K562 (cell line): ENCODE measurements at regions not wholly inside any gene's neighbourhood (a gene's known extent, or its start where the extent isn't known, plus 50 kb on each side); places are given as distances from the start of the nearest gene placed in this dataset.

Experiments
- ATAC-seq: fragments of 200-7000 bp; cut with Tn5 transposase; 3 replicates; pipeline ENCODE4 v1.9.1; 2020; ENCODE audit warnings: moderate library complexity
- BruUV-seq: library from RNA; stranded (reverse); fragments of 400-500 nt; replicated peaks from 2 replicates; lab custom pipeline; 2021; lab: Mats Ljungman, UMichigan
- CTCF ChIA-PET: fragments of 300-600 bp; formaldehyde crosslinking; extraction: SDS; loops from one replicate; lab custom pipeline; 2021; ENCODE audit warnings: low intra/inter-chr PET ratio; lab: Yijun Ruan, JAX
- POLR2A ChIA-PET: fragments of 300-600, 350-650 bp; sonication (Branson Sonifier 250); formaldehyde crosslinking; extraction: SDS; loops from one replicate; lab custom pipeline; 2021; ENCODE audit warnings: antibody characterized with exemption, inconsistent platforms; lab: Yijun Ruan, JAX
- DNase-seq, 4 experiments: peaks; one replicate each; pipeline versions ENCODE4 v3.0.0 to v3.0.0-alpha.2; 2011 to 2018; ENCODE audit warnings: low spot score in 3 of 4, mixed read lengths in 3 of 4; ENCODE audit errors: extremely low read depth in 1 of 4
- FAIRE-seq: peaks from 2 replicates; lab custom pipeline; 2011; peaks lifted over from hg19 to GRCh38; lab: Jason Lieb, UNC
- H2AFZ ChIP-seq: 2 replicates; pipeline ENCODE4 v1.6.0; 2011; ENCODE audit warnings: low read depth, low read length, control low read depth, inconsistent platforms
- H3K27ac ChIP-seq: fragments of 200-600 bp; 3 replicates; pipeline ENCODE4 v1.8.0; 2011; ENCODE audit warnings: low read depth, mild to moderate bottlenecking, control low read depth, inconsistent platforms, low read length, moderate library complexity, mixed read lengths; ENCODE audit errors: extremely low read depth
- H3K27me3 ChIP-seq, 2 experiments: fragments of 300-600 bp in 1 of 2; 2 replicates in 1 of 2; 3 replicates in 1 of 2; pipeline versions ENCODE4 v1.6.0 to v1.8.0; 2011; ENCODE audit warnings: inconsistent platforms in 2 of 2, low read length in 2 of 2, mild to moderate bottlenecking in 1 of 2, mixed read lengths in 1 of 2, moderate library complexity in 1 of 2; ENCODE audit not compliant: control insufficient read depth in 2 of 2, insufficient read depth in 2 of 2
- H3K36me3 ChIP-seq: fragments of 300-600 bp; 3 replicates; pipeline ENCODE4 v1.8.0; 2011; ENCODE audit warnings: mild to moderate bottlenecking, low read length, inconsistent platforms; ENCODE audit not compliant: control insufficient read depth, insufficient read depth
- H3K4me1 ChIP-seq, 2 experiments: fragments of 200-600 bp in 1 of 2; replicated peaks in 1 of 2; 2 replicates in 1 of 2; 3 replicates in 1 of 2; pipeline versions ENCODE4 v1.5.1 to v1.8.0; 2011; ENCODE audit warnings: inconsistent platforms in 2 of 2, low read length in 2 of 2, mild to moderate bottlenecking in 1 of 2, mixed read lengths in 1 of 2, moderate library complexity in 1 of 2; ENCODE audit not compliant: control insufficient read depth in 2 of 2, insufficient read depth in 2 of 2
- H3K4me2 ChIP-seq: 2 replicates; pipeline ENCODE4 v1.6.1; 2011; ENCODE audit warnings: low read length, control low read depth, inconsistent platforms, mixed read lengths; ENCODE audit not compliant: insufficient read depth
- H3K4me3 ChIP-seq: fragments of 200-600 bp; sonication (generic), shearing (Covaris generic); 2 replicates; pipeline ENCODE4 v1.5.1; 2016; ENCODE audit warnings: control low read depth, inconsistent platforms
- H3K79me2 ChIP-seq: fragments of 200-600 bp; 3 replicates; pipeline ENCODE4 v1.8.0; 2011; ENCODE audit warnings: low read length, inconsistent platforms; ENCODE audit not compliant: control insufficient read depth, insufficient read depth
- H3K9ac ChIP-seq, 2 experiments: 2 replicates each; pipeline versions ENCODE4 v1.6.0 to v1.6.1; 2011; ENCODE audit warnings: low read depth in 2 of 2, low read length in 2 of 2, control low read depth in 1 of 2, inconsistent platforms in 1 of 2, mild to moderate bottlenecking in 1 of 2, mixed read lengths in 1 of 2; ENCODE audit not compliant: insufficient read depth in 1 of 2
- H3K9me1 ChIP-seq: one replicate; pipeline ENCODE4 v1.6.0; 2011; ENCODE audit warnings: inconsistent platforms, mild to moderate bottlenecking, low read length, moderate library complexity; ENCODE audit not compliant: control insufficient read depth, insufficient read depth
- H3K9me3 ChIP-seq: replicated peaks from 2 replicates; pipeline ENCODE4 v1.5.1; 2011; ENCODE audit warnings: low read depth, low read length, inconsistent platforms; ENCODE audit not compliant: control insufficient read depth, insufficient read depth
- H4K20me1 ChIP-seq: replicated peaks from 2 replicates; pipeline ENCODE4 v1.6.1; 2011; ENCODE audit warnings: low read length, inconsistent platforms, mixed read lengths; ENCODE audit not compliant: control insufficient read depth, insufficient read depth
- ARID3B ChIP-seq: fragments of 250-450 bp; sonication (Bioruptor Pico); IDR thresholded peaks from 2 replicates; pipeline ENCODE4 v1.4.0; 2020; ENCODE audit warnings: borderline replicate concordance
- ATF2 ChIP-seq: sonication (generic); formaldehyde crosslinking; IDR thresholded peaks from 2 replicates; pipeline ENCODE4 v1.8.1; 2022; ENCODE audit warnings: missing genetic modification reagents
- E2F1 ChIP-seq: sonication (generic); formaldehyde crosslinking; IDR thresholded peaks from 2 replicates; pipeline ENCODE4 v1.8.1; 2023; ENCODE audit warnings: mild to moderate bottlenecking, missing genetic modification reagents, moderate library complexity
- GATA2 ChIP-seq: sonication (generic); formaldehyde crosslinking; IDR thresholded peaks from 2 replicates; pipeline ENCODE4 v1.4.0; 2020; ENCODE audit warnings: mild to moderate bottlenecking, missing genetic modification reagents
- GTF2A2 ChIP-seq: IDR thresholded peaks from 2 replicates; pipeline ENCODE4 v1.6.1; 2016; ENCODE audit warnings: mild to moderate bottlenecking, missing genetic modification characterization, missing compliant biosample characterization
- POLR2A ChIP-seq: fragments of 450-650 bp; conservative IDR thresholded peaks from 2 replicates; pipeline ENCODE4 v1.6.1; 2016
- RBM25 ChIP-seq: fragments of 200-400 bp; formaldehyde crosslinking; IDR thresholded peaks from 2 replicates; pipeline ENCODE4 v1.6.1; 2018; ENCODE audit warnings: low read length, low read depth, moderate library complexity; ENCODE audit not compliant: severe bottlenecking
- RHOXF2B ChIP-seq: fragments of 250-450 bp; sonication (Bioruptor Pico); conservative IDR thresholded peaks from 2 replicates; pipeline ENCODE4 v1.5.1; 2021
- SREBF2 ChIP-seq: sonication (generic); formaldehyde crosslinking; IDR thresholded peaks from 2 replicates; pipeline ENCODE4 v1.4.0; 2020; ENCODE audit warnings: mild to moderate bottlenecking, missing genetic modification reagents
- THRB ChIP-seq: fragments of 450-650 bp; formaldehyde crosslinking; conservative IDR thresholded peaks from 2 replicates; pipeline ENCODE4 v1.4.0; 2022; ENCODE audit warnings: mild to moderate bottlenecking, missing genetic modification characterization
- ZNF232 ChIP-seq: sonication (generic); formaldehyde crosslinking; IDR thresholded peaks from 2 replicates; pipeline ENCODE4 v1.8.0; 2022; ENCODE audit warnings: mild to moderate bottlenecking, missing genetic modification reagents
- WGBS: fragments of 100-300 bp; shearing (Covaris generic); methylation state at CpG from one replicate; pipeline ENCODE4 v1.1.6; 2016; ENCODE audit warnings: low coverage, mixed read lengths; ENCODE audit not compliant: insufficient coverage; ENCODE audit errors: missing lambda C conversion rate; 5-methylcytosine and 5-hydroxymethylcytosine counted together
- in situ Hi-C: fragments of 300-500 bp; cut with MboI; formaldehyde crosslinking; loops from 4 replicates; pipeline ENCODE4 v1.15.0; 2018; ENCODE audit warnings: inconsistent platforms, mixed read lengths
- intact Hi-C: fragments of 100-400 bp; cut with micrococcal nuclease; formaldehyde crosslinking; loops from 2 replicates; pipeline ENCODE4 v1.14.2; 2022

GRCh38 chr5:164153469-164154172, 648.2 kb downstream of the MAT2B start (continued):
- TF ChIP-seq ATF2 (CRISPR knock-in tag): no peak
- TF ChIP-seq GATA2 (CRISPR knock-in tag): no peak
- TF ChIP-seq POLR2A: no peak

- Histone ChIP-seq H3K27ac (no peak overlapping the region), H4K20me1 (no peaks in the 10 kb centered on the region), H3K9me3 (no peaks in the 10 kb centered on the region), H2AFZ (no peak overlapping the region), H3K4me2 (no peak overlapping the region), H3K9me1 (no peaks in the 10 kb centered on the region), H3K9ac (no peak overlapping the region), H3K36me3 (no peaks in the 10 kb centered on the region), H3K79me2 (no peaks in the 10 kb centered on the region), H3K4me1 (no peaks in the 10 kb centered on the region), H3K27me3 (no peaks in the 10 kb centered on the region), H3K4me3 (no peak overlapping the region)
- ATAC-seq: no peak
- TF ChIP-seq RHOXF2B (no peak), GTF2A2 (tag) (no peak), RBM25 (no peak), THRB (CRISPR knock-in tag) (no peak), SREBF2 (no peak), ARID3B (CRISPR knock-in tag) (no peak), ZNF232 (no peak), E2F1 (CRISPR knock-in tag) (no peak)
- no peak for FAIRE-seq
- intact Hi-C loops (no loop called here), in situ Hi-C loops (no loop called here)
- 15% methylated on average over 5 of the region's 5 CpGs for WGBS
- ChIA-PET CTCF (no interaction called here), POLR2A (no interaction called here)
- no TSS peak for BruUV-seq
- no peak for DNase-seq
Observed at GRCh38 chr5:164170814-164171213, 665.4 kb downstream of the MAT2B start.
